B cell (primary cell): ENCODE measurements at regions not wholly inside any gene's neighbourhood (a gene's known extent, or its start where the extent isn't known, plus 50 kb on each side); places are given as distances from the start of the nearest gene placed in this dataset.

ENCODE experiments used
- ATAC-seq: fragments of 200-7000 bp; cut with Tn5 transposase; one replicate; pipeline ENCODE4 v1.10.0; 2021; ENCODE audit warnings: low read depth, mild to moderate bottlenecking, moderate number of reproducible peaks, moderate library complexity
- CTCF ChIA-PET: fragments of 350-600 bp; sonication (Branson Sonifier 250); formaldehyde crosslinking; loops from one replicate; lab custom pipeline; 2021; ENCODE audit warnings: antibody characterized with exemption, inconsistent platforms; lab: Charles Lee
- POLR2A ChIA-PET: fragments of 350-600 bp; sonication (Branson Sonifier 250); formaldehyde crosslinking; loops from one replicate; lab custom pipeline; 2021; ENCODE audit warnings: antibody characterized with exemption; lab: Charles Lee
- DNase-seq: peaks from one replicate; pipeline ENCODE4 v3.0.0; 2013
- H2AFZ ChIP-seq: 2 replicates; pipeline ENCODE4 v1.6.1; 2012; ENCODE audit warnings: mild to moderate bottlenecking, low read depth, low read length; ENCODE audit not compliant: insufficient read depth, poor library complexity, severe bottlenecking
- H3K27ac ChIP-seq, 2 donors: 1 replicate in 1 of 2; 2 replicates in 1 of 2; pipeline ENCODE4 v1.5.1; 2012 to 2013; ENCODE audit warnings: low read length in 2 of 2, mild to moderate bottlenecking in 2 of 2, moderate library complexity in 1 of 2
- H3K27me3 ChIP-seq, 4 experiments: fragments of 200-600 bp in 1 of 4; sonication (generic) in 1 of 4; replicated peaks in 1 of 4; 1 replicate in 2 of 4; 2 replicates in 2 of 4; pipeline versions ENCODE4 v1.6.1 to v1.7.0; 2013 to 2016; ENCODE audit warnings: low read length in 3 of 4, mild to moderate bottlenecking in 2 of 4, mixed read lengths in 1 of 4, moderate library complexity in 1 of 4; ENCODE audit not compliant: insufficient read depth in 4 of 4, control insufficient read depth in 3 of 4; ENCODE audit errors: control extremely low read depth in 1 of 4
- H3K36me3 ChIP-seq, 2 experiments: replicated peaks in 1 of 2; 1 replicate in 1 of 2; 2 replicates in 1 of 2; pipeline versions ENCODE4 v1.6.1 to v1.7.1; 2013; ENCODE audit warnings: low read length in 1 of 2; ENCODE audit not compliant: insufficient read depth in 2 of 2, control insufficient read depth in 1 of 2; ENCODE audit errors: control extremely low read depth in 1 of 2, extremely low read depth in 1 of 2
- H3K4me1 ChIP-seq, 2 donors: fragments of 200-600 bp in 1 of 2; sonication (generic) in 1 of 2; 1 replicate in 1 of 2; 2 replicates in 1 of 2; pipeline versions ENCODE4 v1.5.1 to v1.6.1; 2013 to 2017; ENCODE audit warnings: low read length in 2 of 2; ENCODE audit not compliant: control insufficient read depth in 2 of 2, insufficient read depth in 2 of 2
- H3K4me2 ChIP-seq: replicated peaks from 2 replicates; pipeline ENCODE3; 2012; ENCODE audit warnings: mild to moderate bottlenecking, low read depth, low read length; ENCODE audit not compliant: poor library complexity, severe bottlenecking
- H3K4me3 ChIP-seq, 5 experiments: fragments of 200-600 bp in 1 of 5; sonication (generic) in 1 of 5; 1 replicate in 3 of 5; 2 replicates in 2 of 5; pipeline versions ENCODE4 v1.5.1 to v1.7.0; 2011 to 2016; ENCODE audit warnings: low read length in 4 of 5, mild to moderate bottlenecking in 4 of 5, low read depth in 2 of 5, control low read depth in 1 of 5, moderate library complexity in 1 of 5; ENCODE audit not compliant: insufficient read depth in 1 of 5; ENCODE audit errors: control extremely low read depth in 1 of 5, extremely low read depth in 1 of 5
- H3K79me2 ChIP-seq: fragments of 200-600 bp; sonication (generic); one replicate; pipeline ENCODE4 v1.6.0; 2016; ENCODE audit warnings: low read length; ENCODE audit not compliant: control insufficient read depth, insufficient read depth
- H3K9ac ChIP-seq: fragments of 200-600 bp; sonication (generic); 2 replicates; pipeline ENCODE4 v1.6.1; 2017; ENCODE audit warnings: mild to moderate bottlenecking, low read length, moderate library complexity
- H3K9me3 ChIP-seq, 3 donors: one replicate each; pipeline versions ENCODE4 v1.6.1 to v1.7.1; 2013; ENCODE audit warnings: low read length in 2 of 3; ENCODE audit not compliant: control insufficient read depth in 2 of 3, insufficient read depth in 1 of 3; ENCODE audit errors: control extremely low read depth in 1 of 3
- H4K20me1 ChIP-seq: 2 replicates; pipeline ENCODE4 v1.6.0; 2012; ENCODE audit warnings: mild to moderate bottlenecking, low read length; ENCODE audit not compliant: insufficient read depth, control insufficient read depth, poor library complexity, severe bottlenecking
- H3K27ac Mint-ChIP-seq: one replicate; pipeline ENCODE4 v1.8.0; 2021; ENCODE audit warnings: mixed read lengths
- H3K27me3 Mint-ChIP-seq: one replicate; pipeline ENCODE4 v1.8.0; 2021; ENCODE audit warnings: mixed read lengths
- H3K4me1 Mint-ChIP-seq: one replicate; pipeline ENCODE4 v1.8.0; 2021; ENCODE audit warnings: mixed read lengths
- H3K4me3 Mint-ChIP-seq: one replicate; pipeline ENCODE4 v1.8.0; 2021; ENCODE audit warnings: mixed read lengths
- H3K9me3 Mint-ChIP-seq: one replicate; pipeline ENCODE4 v1.8.0; 2022; ENCODE audit warnings: mixed read lengths; ENCODE audit not compliant: insufficient read depth
- EZH2 ChIP-seq: IDR thresholded peaks from 2 replicates; pipeline ENCODE4 v1.6.1; 2012; ENCODE audit warnings: borderline replicate concordance, low read depth, mild to moderate bottlenecking, moderate library complexity, low read length; ENCODE audit not compliant: insufficient read depth, poor library complexity, severe bottlenecking
- WGBS: methylation state at CpG from one replicate; pipeline ENCODE4 v1.1.5; 2013; ENCODE audit warnings: missing lambda C conversion rate; ENCODE audit not compliant: insufficient coverage; 5-methylcytosine and 5-hydroxymethylcytosine counted together
- intact Hi-C: fragments of 100-400 bp; cut with micrococcal nuclease; formaldehyde crosslinking; loops from one replicate; pipeline ENCODE4 v1.10.0; 2022
- TF ChIP-seq, protein P1 (sequence below): fragments of 200-600 bp; IDR thresholded peaks from one replicate; pipeline ENCODE4 v1.8.0; 2022; ENCODE audit warnings: antibody characterized with exemption, mild to moderate bottlenecking

DNA sequence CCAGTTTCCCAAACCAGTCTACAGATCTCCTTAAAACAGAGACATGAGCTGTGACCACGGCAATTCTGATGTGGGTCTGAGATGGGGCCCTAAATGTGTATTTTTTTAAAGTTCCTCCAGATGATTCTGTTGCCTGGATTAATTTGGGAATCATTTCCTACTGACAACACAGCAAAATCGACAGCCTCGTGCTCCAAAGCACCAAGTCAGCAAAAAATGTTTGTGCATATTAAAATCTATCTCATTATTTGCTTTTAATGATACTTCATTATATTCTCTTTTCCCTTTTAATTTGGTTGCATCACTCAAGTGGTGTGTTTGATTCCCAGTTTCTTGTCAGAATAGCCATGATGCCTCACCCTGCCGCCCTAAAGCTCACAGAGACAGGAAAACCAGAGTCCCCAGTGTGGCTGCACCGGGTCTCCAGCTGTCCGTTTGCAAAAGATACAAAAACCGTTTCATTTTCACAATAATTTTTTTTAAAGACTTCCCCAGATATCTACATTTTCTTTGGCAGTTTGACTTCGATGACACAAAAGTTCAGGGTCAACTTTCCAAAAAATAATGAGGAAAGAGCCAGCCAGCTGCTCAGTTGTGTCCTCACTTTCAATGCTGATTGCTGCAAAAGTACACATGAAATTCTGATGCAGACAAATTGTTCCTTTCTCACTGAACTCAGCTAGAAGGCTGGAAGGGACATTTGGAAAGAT lies 443.2 kb upstream of the ID2 start:
- POLR2A ChIA-PET = no interaction called here
- peaks cover 12% of the 10 kb centered on the region for H3K4me1 Mint-ChIP-seq
- no peaks in the 10 kb centered on the region for H3K79me2 ChIP-seq
- H3K4me2 ChIP-seq = no peak overlapping the region
- WGBS = 10% methylated on average over 5 of the region's 8 CpGs
- H3K9me3 Mint-ChIP-seq = peaks cover 3% of the 10 kb centered on the region
- H3K9ac ChIP-seq = no peak overlapping the region
- ATAC-seq = no peak
- CTCF ChIA-PET = no interaction called here
- intact Hi-C loops = no loop called here
- no peaks in the 10 kb centered on the region for H3K36me3 ChIP-seq
- H3K9me3 ChIP-seq = peaks cover 0 to 6% (median 5%) of the 10 kb centered on the region in 3 donors
- H4K20me1 ChIP-seq = no peaks in the 10 kb centered on the region
- peaks cover 58% of the 10 kb centered on the region for H3K27me3 Mint-ChIP-seq
- H3K27ac ChIP-seq = no peak overlapping the region
- TF ChIP-seq, protein P1, sequence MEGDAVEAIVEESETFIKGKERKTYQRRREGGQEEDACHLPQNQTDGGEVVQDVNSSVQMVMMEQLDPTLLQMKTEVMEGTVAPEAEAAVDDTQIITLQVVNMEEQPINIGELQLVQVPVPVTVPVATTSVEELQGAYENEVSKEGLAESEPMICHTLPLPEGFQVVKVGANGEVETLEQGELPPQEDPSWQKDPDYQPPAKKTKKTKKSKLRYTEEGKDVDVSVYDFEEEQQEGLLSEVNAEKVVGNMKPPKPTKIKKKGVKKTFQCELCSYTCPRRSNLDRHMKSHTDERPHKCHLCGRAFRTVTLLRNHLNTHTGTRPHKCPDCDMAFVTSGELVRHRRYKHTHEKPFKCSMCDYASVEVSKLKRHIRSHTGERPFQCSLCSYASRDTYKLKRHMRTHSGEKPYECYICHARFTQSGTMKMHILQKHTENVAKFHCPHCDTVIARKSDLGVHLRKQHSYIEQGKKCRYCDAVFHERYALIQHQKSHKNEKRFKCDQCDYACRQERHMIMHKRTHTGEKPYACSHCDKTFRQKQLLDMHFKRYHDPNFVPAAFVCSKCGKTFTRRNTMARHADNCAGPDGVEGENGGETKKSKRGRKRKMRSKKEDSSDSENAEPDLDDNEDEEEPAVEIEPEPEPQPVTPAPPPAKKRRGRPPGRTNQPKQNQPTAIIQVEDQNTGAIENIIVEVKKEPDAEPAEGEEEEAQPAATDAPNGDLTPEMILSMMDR = no peak
- TF ChIP-seq EZH2 = no peak
- H3K4me3 ChIP-seq = no peak overlapping the region
- H3K27me3 ChIP-seq = peaks cover 0 to 46% (median 19%) of the 10 kb centered on the region in 4 experiments
- H3K27ac Mint-ChIP-seq = no peak overlapping the region
- H3K4me1 ChIP-seq = peaks cover 13 to 15% of the 10 kb centered on the region in 2 donors
- no peak overlapping the region for H2AFZ ChIP-seq
- H3K4me3 Mint-ChIP-seq = no peak overlapping the region
- DNase-seq = no peak

DNA sequence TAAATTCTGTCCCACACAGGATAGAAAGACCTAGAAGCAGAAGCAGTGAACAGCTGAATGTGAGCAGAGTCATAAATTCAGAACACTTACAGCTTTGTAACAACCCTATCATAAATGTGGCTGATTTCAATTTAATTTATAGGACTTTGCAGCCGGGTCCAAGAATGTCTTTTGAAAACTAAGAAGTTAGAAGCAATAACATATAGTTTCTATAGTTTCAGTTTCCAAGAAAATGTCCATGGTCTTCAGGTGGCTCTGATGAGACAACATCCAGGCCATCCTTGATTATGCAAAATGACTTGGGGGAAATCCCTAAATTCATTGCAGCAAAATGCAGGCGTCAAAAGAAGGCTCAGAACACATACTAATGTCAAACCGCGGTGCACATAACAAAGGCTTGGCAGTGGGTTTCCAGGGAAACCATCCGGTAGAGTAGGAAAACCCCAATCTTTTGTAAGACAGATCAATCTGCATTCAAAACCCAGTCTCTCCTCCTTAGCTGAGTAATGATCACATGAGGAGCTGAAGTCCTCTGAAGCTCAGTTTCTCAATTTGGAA lies 442.2 kb upstream of the ID2 start:
- no peak overlapping the region for H3K27ac Mint-ChIP-seq
- H2AFZ ChIP-seq = no peak overlapping the region
- no peak for TF ChIP-seq EZH2
- TF ChIP-seq, protein P1 = no peak
- peaks cover 3% of the 10 kb centered on the region for H3K9me3 Mint-ChIP-seq
- peaks cover 8% of the 10 kb centered on the region for H3K4me1 Mint-ChIP-seq
- H3K4me2 ChIP-seq = no peak overlapping the region
- ChIA-PET POLR2A (no interaction called here), CTCF (no interaction called here)
- peaks cover 11% of the 10 kb centered on the region in 2 donors for H3K4me1 ChIP-seq
- DNase-seq (no peak), ATAC-seq (no peak)
- H3K79me2 ChIP-seq = no peaks in the 10 kb centered on the region
- no peaks in the 10 kb centered on the region for H3K36me3 ChIP-seq
- intact Hi-C loops = no loop called here
- peaks cover 0 to 13% (median 11%) of the 10 kb centered on the region in 3 donors for H3K9me3 ChIP-seq
- WGBS = 27% methylated on average over 4 of the region's 5 CpGs
- no peak overlapping the region for H3K9ac ChIP-seq
- H3K27me3 Mint-ChIP-seq = peaks cover 58% of the 10 kb centered on the region
- peaks cover 0 to 38% (median 16%) of the 10 kb centered on the region in 4 experiments for H3K27me3 ChIP-seq
- no peak overlapping the region for H3K27ac ChIP-seq
- H3K4me3 ChIP-seq = no peak overlapping the region
- H3K4me3 Mint-ChIP-seq = no peak overlapping the region
- H4K20me1 ChIP-seq = no peaks in the 10 kb centered on the region
